ENCODE measurements at regions not wholly inside any gene's neighbourhood (a gene's known extent, or its start where the extent isn't known, plus 50 kb on each side); places are given as distances from the start of the nearest gene placed in this dataset.

- TF ChIP-seq POLR2A (IDR thresholded peaks at IDR 0.05) (no peak), CTCF (IDR thresholded peaks at IDR 0.05) (no peak)
Observed at GRCh38 chr21:15383588-15383987, 318.8 kb upstream of the NRIP1 start.

All from heart left ventricle (tissue), 13 donors.